ENCODE measurements at regions not wholly inside any gene's neighbourhood (a gene's known extent, or its start where the extent isn't known, plus 50 kb on each side); places are given as distances from the start of the nearest gene placed in this dataset.

GRCh38 chr16:88328313-88328980, 54.3 kb upstream of the ZNF469 start:
- peak; percentile 78 for DNase-seq (ENCODE audit: insufficient read length, low spot score, missing footprints)
- TF ChIP-seq CTCF (IDR thresholded peaks at IDR 0.05; ENCODE audit: extremely low read depth, low read depth, low read length), result no peak
- Histone ChIP-seq H3K9me3 (ENCODE audit: low read depth, low read length) (no peaks in the 10 kb centered on the region), H4K20me1 (ENCODE audit: insufficient read depth, low read length) (no peaks in the 10 kb centered on the region), H3K4me1 (ENCODE audit: insufficient read depth, low read length) (peaks cover 26% of the 10 kb centered on the region), H3K4me3 (ENCODE audit: insufficient read depth, low read length) (no peak overlapping the region), H3K4me2 (ENCODE audit: insufficient read depth, low read length) (no peak overlapping the region), H3K27me3 (ENCODE audit: insufficient read depth, low read length) (no peaks in the 10 kb centered on the region), H3K36me3 (ENCODE audit: insufficient read depth, low read length) (no peaks in the 10 kb centered on the region), H2AFZ (ENCODE audit: low read length) (no peak overlapping the region), H3K27ac (ENCODE audit: low read depth, low read length) (no peak overlapping the region), H3K79me2 (ENCODE audit: insufficient read depth, low read length) (no peaks in the 10 kb centered on the region)

- H2AFZ ChIP-seq (ENCODE audit: low read length), result no peak overlapping the region
- no peak for TF ChIP-seq CTCF (IDR thresholded peaks at IDR 0.05; ENCODE audit: extremely low read depth, low read depth, low read length)
- no peak overlapping the region for H3K4me3 ChIP-seq (ENCODE audit: insufficient read depth, low read length)
- H3K27ac ChIP-seq (ENCODE audit: low read depth, low read length), result peak overlapping the region; percentile 100
- peak; percentile 94 for DNase-seq (ENCODE audit: insufficient read length, low spot score, missing footprints)
- H3K79me2 ChIP-seq (ENCODE audit: insufficient read depth, low read length), result no peaks in the 10 kb centered on the region
- no peaks in the 10 kb centered on the region for H3K9me3 ChIP-seq (ENCODE audit: low read depth, low read length)
- no peak overlapping the region for H3K4me2 ChIP-seq (ENCODE audit: insufficient read depth, low read length)
- no peaks in the 10 kb centered on the region for H3K27me3 ChIP-seq (ENCODE audit: insufficient read depth, low read length)
- no peaks in the 10 kb centered on the region for H3K36me3 ChIP-seq (ENCODE audit: insufficient read depth, low read length)
- H3K4me1 ChIP-seq (ENCODE audit: insufficient read depth, low read length), result peaks cover 35% of the 10 kb centered on the region
- H4K20me1 ChIP-seq (ENCODE audit: insufficient read depth, low read length), result no peaks in the 10 kb centered on the region
Measured at GRCh38 chr16:88329726-88330700, 52.7 kb upstream of the ZNF469 start.

- H3K79me2 ChIP-seq (ENCODE audit: insufficient read depth, low read length), result no peaks in the 10 kb centered on the region
- H3K27me3 ChIP-seq (ENCODE audit: insufficient read depth, low read length), result no peaks in the 10 kb centered on the region
- H3K27ac ChIP-seq (ENCODE audit: low read depth, low read length), result peak overlapping the region; percentile 100
- no peaks in the 10 kb centered on the region for H4K20me1 ChIP-seq (ENCODE audit: insufficient read depth, low read length)
- H3K4me1 ChIP-seq (ENCODE audit: insufficient read depth, low read length), result peaks cover 35% of the 10 kb centered on the region
- no peak overlapping the region for H3K4me3 ChIP-seq (ENCODE audit: insufficient read depth, low read length)
- no peak overlapping the region for H3K4me2 ChIP-seq (ENCODE audit: insufficient read depth, low read length)
- H3K9me3 ChIP-seq (ENCODE audit: low read depth, low read length), result no peaks in the 10 kb centered on the region
- no peaks in the 10 kb centered on the region for H3K36me3 ChIP-seq (ENCODE audit: insufficient read depth, low read length)
- H2AFZ ChIP-seq (ENCODE audit: low read length), result no peak overlapping the region
- DNase-seq (ENCODE audit: insufficient read length, low spot score, missing footprints), result no peak
- TF ChIP-seq CTCF (IDR thresholded peaks at IDR 0.05; ENCODE audit: extremely low read depth, low read depth, low read length), result no peak
Measured at GRCh38 chr16:88330971-88331890, 51.5 kb upstream of the ZNF469 start.

Measured in osteoblast (primary cell).